SK-N-SH (cell line): ENCODE measurements at regions not wholly inside any gene's neighbourhood (a gene's known extent, or its start where the extent isn't known, plus 50 kb on each side); places are given as distances from the start of the nearest gene placed in this dataset.

Experiments used
- CTCF ChIA-PET: fragments of 300-600, 350-600 bp; formaldehyde crosslinking; extraction: SDS; loops from one replicate; lab custom pipeline; 2021; lab: Yijun Ruan, JAX
- POLR2A ChIA-PET: fragments of 350-600 bp; sonication (Branson Sonifier 250); formaldehyde crosslinking; extraction: SDS; loops from one replicate; lab custom pipeline; 2020; ENCODE audit warnings: antibody characterized with exemption, inconsistent platforms; lab: Yijun Ruan, JAX
- DNase-seq: peaks from one replicate; pipeline ENCODE4 v3.0.0; 2012
- H2AFZ ChIP-seq: fragments of 200-600 bp; sonication (generic); 2 replicates; pipeline ENCODE4 v1.8.1; 2016; ENCODE audit warnings: antibody characterized with exemption, mild to moderate bottlenecking, low read depth
- H3F3A ChIP-seq: fragments of 200-600 bp; sonication (generic); replicated peaks from 2 replicates; pipeline ENCODE3; 2016; ENCODE audit warnings: antibody characterized with exemption, mild to moderate bottlenecking; ENCODE audit not compliant: insufficient read depth
- H3K27ac ChIP-seq, 2 experiments: fragments of 200-500 bp in 1 of 2; fragments of 200-600 bp in 1 of 2; sonication (Bioruptor generic) in 1 of 2; sonication (generic), shearing (Covaris generic) in 1 of 2; 2 replicates each; pipeline versions ENCODE4 v1.5.1 to v1.6.1; 2014 to 2016; ENCODE audit warnings: low read depth in 2 of 2, inconsistent platforms in 1 of 2, low read length in 1 of 2, mild to moderate bottlenecking in 1 of 2, mixed read lengths in 1 of 2
- H3K27me3 ChIP-seq: fragments of 200-600 bp; sonication (generic), shearing (Covaris generic); 2 replicates; pipeline ENCODE4 v1.6.1; 2016; ENCODE audit warnings: mixed run types; ENCODE audit not compliant: insufficient read depth
- H3K36me3 ChIP-seq, 2 experiments: fragments of 200-500 bp in 1 of 2; fragments of 200-600 bp in 1 of 2; sonication (Bioruptor generic) in 1 of 2; sonication (generic) in 1 of 2; replicated peaks in 1 of 2; 2 replicates each; pipeline versions ENCODE3 to v1.5.1; 2014 to 2016; ENCODE audit warnings: low read length in 1 of 2, mild to moderate bottlenecking in 1 of 2; ENCODE audit not compliant: insufficient read depth in 2 of 2, control insufficient read depth in 1 of 2
- H3K4me1 ChIP-seq, 2 experiments: fragments of 200-500 bp in 1 of 2; fragments of 200-600 bp in 1 of 2; sonication (Bioruptor generic) in 1 of 2; sonication (generic), shearing (Covaris generic) in 1 of 2; 2 replicates each; pipeline versions ENCODE4 v1.5.1 to v1.6.1; 2014 to 2016; ENCODE audit warnings: low read depth in 1 of 2, low read length in 1 of 2, mixed run types in 1 of 2; ENCODE audit not compliant: insufficient read depth in 2 of 2, control insufficient read depth in 1 of 2
- H3K4me2 ChIP-seq: fragments of 200-600 bp; sonication (generic), shearing (Covaris generic); 2 replicates; pipeline ENCODE4 v1.6.1; 2017; ENCODE audit warnings: mixed run types
- H3K4me3 ChIP-seq, 2 experiments: fragments of 200-500 bp in 1 of 2; fragments of 200-600 bp in 1 of 2; sonication (Bioruptor generic) in 1 of 2; sonication (generic), shearing (Covaris generic) in 1 of 2; 2 replicates each; pipeline versions ENCODE4 v1.5.1 to v1.8.1; 2014 to 2016; ENCODE audit warnings: low read depth in 2 of 2, inconsistent platforms in 1 of 2, low read length in 1 of 2, mild to moderate bottlenecking in 1 of 2, mixed read lengths in 1 of 2, moderate library complexity in 1 of 2
- H3K79me2 ChIP-seq: fragments of 200-600 bp; sonication (generic); 2 replicates; pipeline ENCODE4 v1.8.1; 2017; ENCODE audit warnings: mild to moderate bottlenecking; ENCODE audit not compliant: insufficient read depth
- H3K9ac ChIP-seq: fragments of 200-600 bp; sonication (generic); 2 replicates; pipeline ENCODE4 v1.6.1; 2017; ENCODE audit warnings: mixed run types
- H3K9me2 ChIP-seq: fragments of 200-600 bp; sonication (generic); 2 replicates; pipeline ENCODE4 v1.6.1; 2017; ENCODE audit warnings: mixed run types
- H3K9me3 ChIP-seq: fragments of 200-600 bp; sonication (generic); 2 replicates; pipeline ENCODE4 v1.6.1; 2017; ENCODE audit warnings: mixed run types, mild to moderate bottlenecking, moderate library complexity
- H4K20me1 ChIP-seq: fragments of 200-600 bp; sonication (generic); 2 replicates; pipeline ENCODE4 v1.6.1; 2017; ENCODE audit warnings: mild to moderate bottlenecking, mixed run types; ENCODE audit not compliant: insufficient read depth
- ELF1 ChIP-seq: IDR thresholded peaks from 2 replicates; pipeline ENCODE4 v1.4.0; 2012
- EP300 ChIP-seq, 2 experiments: IDR thresholded peaks; 2 replicates each; pipeline versions ENCODE4 v1.4.0 to v1.6.1; 2012; ENCODE audit warnings: borderline replicate concordance in 1 of 2, low read depth in 1 of 2, low read length in 1 of 2
- FOXJ3 ChIP-seq: sonication (generic); formaldehyde crosslinking; IDR thresholded peaks from 2 replicates; pipeline ENCODE4 v1.5.1; 2020; ENCODE audit warnings: mild to moderate bottlenecking, missing genetic modification reagents
- GABPA ChIP-seq: IDR thresholded peaks from 2 replicates; pipeline ENCODE4 v1.4.0; 2012; ENCODE audit warnings: low read depth, mild to moderate bottlenecking
- GATA2 ChIP-seq: sonication (generic); formaldehyde crosslinking; IDR thresholded peaks from 2 replicates; pipeline ENCODE4 v1.5.0; 2020; ENCODE audit warnings: mild to moderate bottlenecking, missing genetic modification reagents
- JUND ChIP-seq: IDR thresholded peaks from 2 replicates; pipeline ENCODE4 v1.4.0; 2012
- NRF1 ChIP-seq: IDR thresholded peaks from 2 replicates; pipeline ENCODE4 v1.6.1; 2012; ENCODE audit warnings: low read depth, mild to moderate bottlenecking, low read length
- POLR2AphosphoS5 ChIP-seq: IDR thresholded peaks from 2 replicates; pipeline ENCODE4 v1.6.1; 2012; ENCODE audit warnings: low read depth, low read length
- RAD21 ChIP-seq: IDR thresholded peaks from 2 replicates; pipeline ENCODE4 v1.6.1; 2012; ENCODE audit warnings: mild to moderate bottlenecking, low read length
- RCOR1 ChIP-seq: fragments of 150-350 bp; IDR thresholded peaks from 2 replicates; pipeline ENCODE4 v1.6.1; 2017; ENCODE audit warnings: antibody characterized with exemption, low read length
- RFX5 ChIP-seq: IDR thresholded peaks from 2 replicates; pipeline ENCODE4 v1.6.1; 2012; ENCODE audit warnings: mild to moderate bottlenecking, improper control_type of control experiment, low read length
- RXRA ChIP-seq: IDR thresholded peaks from 2 replicates; pipeline ENCODE4 v1.4.0; 2012; ENCODE audit warnings: low read depth, mild to moderate bottlenecking, borderline replicate concordance
- SIN3A ChIP-seq: IDR thresholded peaks from 2 replicates; pipeline ENCODE4 v1.6.1; 2012; ENCODE audit warnings: low read depth, mild to moderate bottlenecking, low read length, moderate library complexity, borderline replicate concordance
- SMC3 ChIP-seq: IDR thresholded peaks from 2 replicates; pipeline ENCODE4 v1.6.1; 2012; ENCODE audit warnings: low read depth, low read length, improper control_type of control experiment
- TCF12 ChIP-seq: IDR thresholded peaks from 2 replicates; pipeline ENCODE4 v1.4.0; 2012
- WGBS: methylation state at CpG from one replicate; pipeline ENCODE4 v1.1.6; 2017; ENCODE audit warnings: low lambda C conversion rate; 5-methylcytosine and 5-hydroxymethylcytosine counted together
- TF ChIP-seq, protein P1 (sequence below): IDR thresholded peaks from 2 replicates; pipeline ENCODE4 v1.4.0; 2012; ENCODE audit warnings: low read depth
- TF ChIP-seq, protein P2 (sequence below): fragments of 150-350 bp; IDR thresholded peaks from 2 replicates; pipeline ENCODE4 v1.6.1; 2017; ENCODE audit warnings: antibody characterized with exemption, low read length, low read depth, borderline replicate concordance
- TF ChIP-seq, protein P3 (sequence below): IDR thresholded peaks from 2 replicates; pipeline ENCODE4; 2012
- TF ChIP-seq, protein P4 (sequence below): fragments of 200-600 bp; sonication (generic); IDR thresholded peaks from 2 replicates; pipeline ENCODE4 v1.6.1; 2017; ENCODE audit warnings: antibody characterized with exemption, mild to moderate bottlenecking, moderate library complexity
- TF ChIP-seq, protein P5 (sequence below): IDR thresholded peaks from 2 replicates; pipeline ENCODE4 v1.6.1; 2012; ENCODE audit warnings: mild to moderate bottlenecking, low read depth, low read length, moderate library complexity

DNA sequence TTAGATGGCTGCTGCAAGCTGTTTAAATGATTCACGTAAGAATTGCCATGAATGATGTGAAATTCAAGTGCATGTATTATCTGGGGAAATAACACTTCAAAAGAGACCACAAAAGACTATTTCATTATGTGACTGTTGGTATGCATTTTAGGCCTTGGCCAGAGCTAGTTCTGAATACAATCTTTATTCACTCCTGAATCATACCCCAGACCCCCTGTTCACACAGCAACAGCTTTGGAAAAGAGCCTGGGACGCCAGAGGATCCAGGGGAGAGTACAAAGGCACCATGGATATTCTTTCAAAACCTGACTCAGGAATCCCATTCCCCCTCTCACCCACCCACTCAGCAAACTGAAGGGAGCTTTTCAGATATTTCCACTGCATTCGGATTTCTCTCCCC, 377.1 kb upstream of the DPP6 start:
- no peak for DNase-seq
- H3K9ac ChIP-seq = no peak overlapping the region
- no peaks in the 10 kb centered on the region for H4K20me1 ChIP-seq
- TF ChIP-seq, protein P1, sequence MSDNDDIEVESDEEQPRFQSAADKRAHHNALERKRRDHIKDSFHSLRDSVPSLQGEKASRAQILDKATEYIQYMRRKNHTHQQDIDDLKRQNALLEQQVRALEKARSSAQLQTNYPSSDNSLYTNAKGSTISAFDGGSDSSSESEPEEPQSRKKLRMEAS = no peak
- no peak for TF ChIP-seq RCOR1
- TF ChIP-seq EP300 (IDR thresholded peaks at IDR 0.05; ENCODE audit: borderline replicate concordance in 1 of 2, low read depth in 1 of 2, low read length in 1 of 2) = no peak
- no peak for TF ChIP-seq ELF1
- TF ChIP-seq TCF12 = no peak
- TF ChIP-seq, all 33 proteins: peak for 0
- CTCF ChIA-PET = interaction anchor here (1.2 kb wide), 1 partner anchor 21 kb away, joined by 4 read pairs; no protein-coding TSS in a partner anchor
- Histone ChIP-seq H3K9me2 (no peaks in the 10 kb centered on the region), H3K9me3 (0 out of 2 replicates have a peak, but pooled peaks cover 8% of the 10 kb centered on the region), H3K27me3 (no peaks in the 10 kb centered on the region), H3K4me3 (no peak overlapping the region), H3K4me1 (no peaks in the 10 kb centered on the region), H3K79me2 (no peaks in the 10 kb centered on the region), H2AFZ (no peak overlapping the region), H3K27ac (no peak overlapping the region), H3F3A (no peaks in the 10 kb centered on the region), H3K4me2 (no peak overlapping the region), H3K36me3 (no peaks in the 10 kb centered on the region)
- 2% methylated on average over 3 of the region's 3 CpGs for WGBS
- POLR2A ChIA-PET = no interaction called here

DNA sequence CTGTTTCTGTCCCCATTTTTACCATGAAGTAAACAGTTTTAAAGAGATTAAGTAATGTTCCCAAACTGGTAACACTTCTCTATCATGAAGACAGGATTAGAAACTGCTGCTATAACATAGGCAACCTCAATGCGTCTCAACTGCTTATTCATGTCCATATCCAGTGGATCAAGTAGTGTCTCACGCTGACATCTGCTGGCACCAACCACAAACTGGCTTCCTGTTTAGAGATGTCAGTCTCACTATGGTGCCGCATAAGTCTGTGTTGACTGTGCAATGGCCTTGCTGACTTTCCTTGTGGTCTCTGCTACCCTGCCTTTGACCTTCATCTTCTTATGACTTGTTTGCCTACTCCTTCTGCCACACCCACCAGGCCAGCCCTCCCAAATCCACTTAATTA, 369.6 kb upstream of the DPP6 start:
- no peaks in the 10 kb centered on the region for H3F3A ChIP-seq
- no peak for DNase-seq
- CTCF ChIA-PET = no interaction called here
- H4K20me1 ChIP-seq = no peaks in the 10 kb centered on the region
- WGBS = 26% methylated on average over 3 of the region's 3 CpGs
- no peak overlapping the region for H3K9ac ChIP-seq
- no peaks in the 10 kb centered on the region for H3K27me3 ChIP-seq
- H3K36me3 ChIP-seq = no peaks in the 10 kb centered on the region
- no peak overlapping the region for H3K4me3 ChIP-seq
- no peaks in the 10 kb centered on the region for H3K9me2 ChIP-seq
- POLR2A ChIA-PET = no interaction called here
- H3K79me2 ChIP-seq = no peaks in the 10 kb centered on the region
- no peak overlapping the region for H2AFZ ChIP-seq
- TF ChIP-seq RAD21 (no peak), RFX5 (no peak), JUND (no peak), SMC3 (no peak), GABPA (no peak), RXRA (no peak), SIN3A (no peak), NRF1 (no peak), POLR2AphosphoS5 (no peak), FOXJ3 (CRISPR knock-in tag) (no peak), GATA2 (CRISPR knock-in tag) (no peak)
- TF ChIP-seq, protein P2, sequence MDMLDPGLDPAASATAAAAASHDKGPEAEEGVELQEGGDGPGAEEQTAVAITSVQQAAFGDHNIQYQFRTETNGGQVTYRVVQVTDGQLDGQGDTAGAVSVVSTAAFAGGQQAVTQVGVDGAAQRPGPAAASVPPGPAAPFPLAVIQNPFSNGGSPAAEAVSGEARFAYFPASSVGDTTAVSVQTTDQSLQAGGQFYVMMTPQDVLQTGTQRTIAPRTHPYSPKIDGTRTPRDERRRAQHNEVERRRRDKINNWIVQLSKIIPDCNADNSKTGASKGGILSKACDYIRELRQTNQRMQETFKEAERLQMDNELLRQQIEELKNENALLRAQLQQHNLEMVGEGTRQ = no peak
- TF ChIP-seq, protein P3, sequence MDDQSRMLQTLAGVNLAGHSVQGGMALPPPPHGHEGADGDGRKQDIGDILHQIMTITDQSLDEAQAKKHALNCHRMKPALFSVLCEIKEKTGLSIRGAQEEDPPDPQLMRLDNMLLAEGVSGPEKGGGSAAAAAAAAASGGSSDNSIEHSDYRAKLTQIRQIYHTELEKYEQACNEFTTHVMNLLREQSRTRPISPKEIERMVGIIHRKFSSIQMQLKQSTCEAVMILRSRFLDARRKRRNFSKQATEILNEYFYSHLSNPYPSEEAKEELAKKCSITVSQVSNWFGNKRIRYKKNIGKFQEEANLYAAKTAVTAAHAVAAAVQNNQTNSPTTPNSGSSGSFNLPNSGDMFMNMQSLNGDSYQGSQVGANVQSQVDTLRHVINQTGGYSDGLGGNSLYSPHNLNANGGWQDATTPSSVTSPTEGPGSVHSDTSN = no peak
- TF ChIP-seq, protein P4, sequence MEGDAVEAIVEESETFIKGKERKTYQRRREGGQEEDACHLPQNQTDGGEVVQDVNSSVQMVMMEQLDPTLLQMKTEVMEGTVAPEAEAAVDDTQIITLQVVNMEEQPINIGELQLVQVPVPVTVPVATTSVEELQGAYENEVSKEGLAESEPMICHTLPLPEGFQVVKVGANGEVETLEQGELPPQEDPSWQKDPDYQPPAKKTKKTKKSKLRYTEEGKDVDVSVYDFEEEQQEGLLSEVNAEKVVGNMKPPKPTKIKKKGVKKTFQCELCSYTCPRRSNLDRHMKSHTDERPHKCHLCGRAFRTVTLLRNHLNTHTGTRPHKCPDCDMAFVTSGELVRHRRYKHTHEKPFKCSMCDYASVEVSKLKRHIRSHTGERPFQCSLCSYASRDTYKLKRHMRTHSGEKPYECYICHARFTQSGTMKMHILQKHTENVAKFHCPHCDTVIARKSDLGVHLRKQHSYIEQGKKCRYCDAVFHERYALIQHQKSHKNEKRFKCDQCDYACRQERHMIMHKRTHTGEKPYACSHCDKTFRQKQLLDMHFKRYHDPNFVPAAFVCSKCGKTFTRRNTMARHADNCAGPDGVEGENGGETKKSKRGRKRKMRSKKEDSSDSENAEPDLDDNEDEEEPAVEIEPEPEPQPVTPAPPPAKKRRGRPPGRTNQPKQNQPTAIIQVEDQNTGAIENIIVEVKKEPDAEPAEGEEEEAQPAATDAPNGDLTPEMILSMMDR = no peak
- TF ChIP-seq, protein P5, sequence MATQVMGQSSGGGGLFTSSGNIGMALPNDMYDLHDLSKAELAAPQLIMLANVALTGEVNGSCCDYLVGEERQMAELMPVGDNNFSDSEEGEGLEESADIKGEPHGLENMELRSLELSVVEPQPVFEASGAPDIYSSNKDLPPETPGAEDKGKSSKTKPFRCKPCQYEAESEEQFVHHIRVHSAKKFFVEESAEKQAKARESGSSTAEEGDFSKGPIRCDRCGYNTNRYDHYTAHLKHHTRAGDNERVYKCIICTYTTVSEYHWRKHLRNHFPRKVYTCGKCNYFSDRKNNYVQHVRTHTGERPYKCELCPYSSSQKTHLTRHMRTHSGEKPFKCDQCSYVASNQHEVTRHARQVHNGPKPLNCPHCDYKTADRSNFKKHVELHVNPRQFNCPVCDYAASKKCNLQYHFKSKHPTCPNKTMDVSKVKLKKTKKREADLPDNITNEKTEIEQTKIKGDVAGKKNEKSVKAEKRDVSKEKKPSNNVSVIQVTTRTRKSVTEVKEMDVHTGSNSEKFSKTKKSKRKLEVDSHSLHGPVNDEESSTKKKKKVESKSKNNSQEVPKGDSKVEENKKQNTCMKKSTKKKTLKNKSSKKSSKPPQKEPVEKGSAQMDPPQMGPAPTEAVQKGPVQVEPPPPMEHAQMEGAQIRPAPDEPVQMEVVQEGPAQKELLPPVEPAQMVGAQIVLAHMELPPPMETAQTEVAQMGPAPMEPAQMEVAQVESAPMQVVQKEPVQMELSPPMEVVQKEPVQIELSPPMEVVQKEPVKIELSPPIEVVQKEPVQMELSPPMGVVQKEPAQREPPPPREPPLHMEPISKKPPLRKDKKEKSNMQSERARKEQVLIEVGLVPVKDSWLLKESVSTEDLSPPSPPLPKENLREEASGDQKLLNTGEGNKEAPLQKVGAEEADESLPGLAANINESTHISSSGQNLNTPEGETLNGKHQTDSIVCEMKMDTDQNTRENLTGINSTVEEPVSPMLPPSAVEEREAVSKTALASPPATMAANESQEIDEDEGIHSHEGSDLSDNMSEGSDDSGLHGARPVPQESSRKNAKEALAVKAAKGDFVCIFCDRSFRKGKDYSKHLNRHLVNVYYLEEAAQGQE = no peak
- H3K4me1 ChIP-seq = no peaks in the 10 kb centered on the region
- H3K9me3 ChIP-seq = no peaks in the 10 kb centered on the region
- H3K4me2 ChIP-seq = no peak overlapping the region
- no peak overlapping the region for H3K27ac ChIP-seq
